Left lung (tissue), 4 donors: ENCODE measurements at regions not wholly inside any gene's neighbourhood (a gene's known extent, or its start where the extent isn't known, plus 50 kb on each side); places are given as distances from the start of the nearest gene placed in this dataset.

Source experiments
- ATAC-seq: fragments of 200-7000 bp; cut with Tn5 transposase; one replicate; pipeline ENCODE4 v1.9.1; 2020; ENCODE audit warnings: moderate library complexity
- DNase-seq, 4 donors: peaks; one replicate each; pipeline ENCODE4 v3.0.0-alpha.2; 2013 to 2020
- H3K27ac ChIP-seq, 2 donors: fragments of 200-600 bp; sonication (generic) in 1 of 2; one replicate each; pipeline versions ENCODE4 v1.5.0 to v1.8.0; 2020 to 2021
- H3K27me3 ChIP-seq, 2 donors: fragments of 200-600 bp; sonication (generic) in 1 of 2; one replicate each; pipeline versions ENCODE4 v1.5.0 to v1.8.0; 2020 to 2021
- H3K36me3 ChIP-seq, 2 donors: fragments of 200-600 bp; sonication (generic) in 1 of 2; one replicate each; pipeline versions ENCODE4 v1.5.0 to v1.8.0; 2020 to 2021
- H3K4me1 ChIP-seq, 2 donors: fragments of 200-600 bp; one replicate each; pipeline ENCODE4 v1.8.0; 2021
- H3K4me3 ChIP-seq, 2 donors: fragments of 200-600 bp; sonication (generic) in 1 of 2; one replicate each; pipeline versions ENCODE4 v1.5.0 to v1.8.0; 2020 to 2021; ENCODE audit warnings: mild to moderate bottlenecking in 1 of 2
- H3K9me3 ChIP-seq, 2 donors: fragments of 200-600 bp; sonication (generic) in 1 of 2; one replicate each; pipeline versions ENCODE4 v1.5.0 to v1.8.0; 2020 to 2021
- CTCF ChIP-seq, 2 donors: fragments of 200-600 bp; sonication (generic) in 1 of 2; IDR thresholded peaks; one replicate each; pipeline versions ENCODE4 v1.5.0 to v1.8.0; 2021; ENCODE audit warnings: antibody characterized with exemption in 2 of 2
- intact Hi-C, 2 donors: fragments of 100-400 bp; cut with DNase I; formaldehyde crosslinking; loops; one replicate each; pipeline versions ENCODE4 v1.11.2 to v1.14.2; 2022
- donor health status: DM: no; HTN: yes; CAD: no.
- donor health status: DM: no; HTN: no; CAD: no.

DNA sequence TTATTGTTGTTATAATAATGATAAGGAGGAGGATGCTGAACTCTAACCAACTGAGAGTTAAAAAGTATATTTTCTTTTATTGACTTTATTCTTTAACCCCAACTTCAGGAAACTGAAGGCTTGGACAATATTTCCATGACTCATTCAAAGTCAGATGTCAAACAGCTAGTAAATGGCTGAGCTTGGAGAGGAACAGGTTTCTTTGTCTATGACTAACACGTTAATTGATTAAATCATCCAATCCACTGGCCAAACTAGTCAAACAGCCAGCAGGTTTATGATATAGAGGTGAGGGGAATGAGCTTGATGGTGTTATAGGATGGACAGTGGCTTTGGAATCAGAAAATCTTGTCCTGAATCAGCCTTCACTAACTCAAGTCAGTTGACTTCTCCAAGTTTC is 119.1 kb upstream of the WDR11 start:
- ATAC-seq (no peak), DNase-seq (no peak)
- no peak for TF ChIP-seq CTCF (IDR thresholded peaks at IDR 0.05)
- Histone ChIP-seq H3K36me3 (no peaks in the 10 kb centered on the region), H3K9me3 (no peaks in the 10 kb centered on the region), H3K4me3 (no peak overlapping the region), H3K4me1 (no peaks in the 10 kb centered on the region), H3K27me3 (no peaks in the 10 kb centered on the region), H3K27ac (no peak overlapping the region)
- intact Hi-C loops, result no loop called here

GRCh38 chr10:120732643-120733313 is 118.4 kb upstream of the WDR11 start:
- DNase-seq (no peak), ATAC-seq (peak; percentile 27)
- no peak for TF ChIP-seq CTCF (IDR thresholded peaks at IDR 0.05)
- Histone ChIP-seq H3K4me1 (no peaks in the 10 kb centered on the region), H3K27ac (no peak overlapping the region), H3K36me3 (no peaks in the 10 kb centered on the region), H3K4me3 (no peak overlapping the region), H3K9me3 (no peaks in the 10 kb centered on the region), H3K27me3 (no peaks in the 10 kb centered on the region)
- intact Hi-C loops, result no loop called here

GRCh38 chr10:120734483-120735078 is 116.6 kb upstream of the WDR11 start:
- Histone ChIP-seq H3K27me3 (no peaks in the 10 kb centered on the region), H3K4me3 (no peak overlapping the region), H3K4me1 (no peaks in the 10 kb centered on the region), H3K36me3 (no peaks in the 10 kb centered on the region), H3K9me3 (no peaks in the 10 kb centered on the region), H3K27ac (peak overlapping the region in 1 of 2 donors; percentile 14)
- intact Hi-C loops, result no loop called here
- ATAC-seq (no peak), DNase-seq (no peak)
- no peak for TF ChIP-seq CTCF (IDR thresholded peaks at IDR 0.05)

GRCh38 chr10:120735315-120735714 is 115.8 kb upstream of the WDR11 start:
- DNase-seq (no peak), ATAC-seq (no peak)
- no peak for TF ChIP-seq CTCF (IDR thresholded peaks at IDR 0.05)
- Histone ChIP-seq H3K4me1 (no peaks in the 10 kb centered on the region), H3K36me3 (no peaks in the 10 kb centered on the region), H3K9me3 (no peaks in the 10 kb centered on the region), H3K27ac (peak overlapping the region in 1 of 2 donors; percentile 14), H3K27me3 (no peaks in the 10 kb centered on the region), H3K4me3 (no peak overlapping the region)
- intact Hi-C loops, result no loop called here

DNA sequence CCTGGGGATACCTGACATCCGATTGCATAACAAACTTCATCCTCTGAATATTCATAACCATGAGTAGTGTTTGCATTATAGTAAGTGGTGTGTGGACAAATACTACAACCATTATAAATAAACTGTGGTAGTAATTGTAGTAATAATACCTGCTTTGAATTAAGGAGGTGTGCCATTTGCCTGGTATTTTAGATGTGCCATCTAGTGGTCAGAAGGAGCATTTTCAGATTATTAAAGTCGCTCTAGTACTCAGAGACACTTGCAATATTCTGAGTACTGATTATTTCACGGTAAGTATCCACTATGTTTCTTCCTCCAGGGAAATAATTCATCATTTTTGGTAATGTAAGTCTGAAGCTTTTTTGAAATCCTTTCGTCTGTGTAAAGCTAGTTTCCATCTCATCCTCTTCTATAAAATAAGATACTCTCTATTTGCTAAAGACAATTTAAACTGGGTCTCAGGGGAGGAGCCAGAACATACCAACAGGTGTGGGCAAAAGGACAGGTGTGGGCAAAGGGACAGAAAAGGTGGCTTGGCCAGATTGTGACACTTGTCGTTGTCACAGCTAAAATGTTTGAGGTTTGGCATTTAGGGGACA is 115.3 kb upstream of the WDR11 start:
- DNase-seq, result no peak

More for the DNA sequence above, 115.3 kb upstream of the WDR11 start:
- Histone ChIP-seq H3K27ac (no peak overlapping the region), H3K9me3 (no peaks in the 10 kb centered on the region), H3K4me3 (no peak overlapping the region), H3K27me3 (no peaks in the 10 kb centered on the region), H3K36me3 (no peaks in the 10 kb centered on the region), H3K4me1 (no peaks in the 10 kb centered on the region)
- peak; percentile 61 to 78 for TF ChIP-seq CTCF (IDR thresholded peaks at IDR 0.05)
- intact Hi-C loops, result no loop called here
- ATAC-seq, result peak; percentile 78
